Natural killer cell (primary cell): ENCODE measurements at regions not wholly inside any gene's neighbourhood (a gene's known extent, or its start where the extent isn't known, plus 50 kb on each side); places are given as distances from the start of the nearest gene placed in this dataset.

Source experiments
- ATAC-seq, 3 donors: fragments of 150-1000 bp in 2 of 3; fragments of 200-7000 bp in 1 of 3; cut with Tn5 transposase; 1 replicate in 1 of 3; 2 replicates in 2 of 3; pipeline ENCODE4 v1.10.0; 2021; ENCODE audit warnings: mild to moderate bottlenecking in 2 of 3, moderate library complexity in 2 of 3
- DNase-seq, 2 donors: peaks; one replicate each; pipeline versions ENCODE4 v3.0.0 to v3.0.0-alpha.2; 2013 to 2021; ENCODE audit warnings: mixed read lengths in 1 of 2
- H3K27ac ChIP-seq: one replicate; pipeline ENCODE4 v1.5.1; 2013; ENCODE audit warnings: mild to moderate bottlenecking, low read length
- H3K27me3 ChIP-seq: one replicate; pipeline ENCODE4 v1.6.1; 2013; ENCODE audit warnings: low read length; ENCODE audit not compliant: control insufficient read depth, insufficient read depth
- H3K36me3 ChIP-seq: one replicate; pipeline ENCODE4 v1.6.1; 2013; ENCODE audit warnings: low read length; ENCODE audit not compliant: control insufficient read depth, insufficient read depth
- H3K4me1 ChIP-seq: one replicate; pipeline ENCODE4 v1.6.1; 2013; ENCODE audit warnings: low read length; ENCODE audit not compliant: control insufficient read depth, insufficient read depth
- H3K4me3 ChIP-seq: one replicate; pipeline ENCODE4 v1.5.1; 2013; ENCODE audit warnings: low read length
- H3K9me3 ChIP-seq: one replicate; pipeline ENCODE4 v1.6.1; 2013; ENCODE audit warnings: low read length; ENCODE audit not compliant: control insufficient read depth, insufficient read depth
- H3K27ac Mint-ChIP-seq, 2 donors: one replicate each; pipeline ENCODE4 v1.8.0; 2022; ENCODE audit warnings: mild to moderate bottlenecking in 2 of 2, mixed read lengths in 2 of 2, moderate library complexity in 1 of 2
- H3K27me3 Mint-ChIP-seq, 2 donors: one replicate each; pipeline ENCODE4 v1.8.0; 2022; ENCODE audit warnings: low read depth in 2 of 2, mixed read lengths in 2 of 2
- H3K36me3 Mint-ChIP-seq: one replicate; pipeline ENCODE4 v1.8.0; 2022; ENCODE audit warnings: mixed read lengths
- H3K4me1 Mint-ChIP-seq, 2 donors: one replicate each; pipeline ENCODE4 v1.8.0; 2022; ENCODE audit warnings: mixed read lengths in 2 of 2
- H3K4me3 Mint-ChIP-seq: one replicate; pipeline ENCODE4 v1.8.0; 2022; ENCODE audit warnings: mild to moderate bottlenecking, moderate library complexity, mixed read lengths
- H3K9me3 Mint-ChIP-seq, 2 donors: one replicate each; pipeline ENCODE4 v1.8.0; 2022; ENCODE audit warnings: mixed read lengths in 2 of 2
- WGBS: methylation state at CpG from one replicate; pipeline ENCODE4 v1.1.7; 2013; ENCODE audit warnings: missing lambda C conversion rate; ENCODE audit not compliant: insufficient coverage; 5-methylcytosine and 5-hydroxymethylcytosine counted together
- intact Hi-C: fragments of 100-400 bp; cut with micrococcal nuclease; formaldehyde crosslinking; loops from one replicate; pipeline ENCODE4 v1.14.2; 2022
- TF ChIP-seq, protein P1 (sequence below): fragments of 200-600 bp; IDR thresholded peaks from one replicate; pipeline ENCODE4 v1.8.0; 2022; ENCODE audit warnings: antibody characterized with exemption

DNA sequence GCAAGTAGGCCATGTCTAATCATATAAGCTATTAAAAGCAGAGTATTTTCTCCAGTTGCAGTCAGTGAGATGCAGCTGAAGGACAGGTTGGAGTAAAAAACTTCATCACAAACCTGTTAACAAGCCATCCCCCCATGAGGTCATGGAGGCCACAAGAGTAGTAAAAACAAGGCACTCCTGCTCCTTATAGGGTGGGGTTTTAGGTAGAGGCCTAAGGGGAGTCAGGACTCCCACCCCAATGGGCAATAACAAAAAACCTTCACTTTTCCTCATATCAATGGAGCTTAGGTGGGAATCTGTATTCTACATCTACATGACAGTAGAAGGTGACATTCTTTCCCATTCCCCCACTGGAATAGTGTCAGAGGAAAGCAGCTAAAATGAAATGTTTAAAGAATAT, 428.1 kb upstream of the KHDRBS2 start:
- Mint-ChIP-seq H3K36me3 (peaks cover 7% of the 10 kb centered on the region), H3K4me3 (no peak overlapping the region), H3K27me3 (no peaks in the 10 kb centered on the region), H3K27ac (no peak overlapping the region), H3K4me1 (no peaks in the 10 kb centered on the region), H3K9me3 (peaks cover 8 to 14% of the 10 kb centered on the region in 2 donors)
- DNase-seq: no peak
- Histone ChIP-seq H3K4me1 (no peaks in the 10 kb centered on the region), H3K4me3 (no peak overlapping the region), H3K9me3 (peaks cover 8% of the 10 kb centered on the region), H3K27ac (no peak overlapping the region), H3K36me3 (no peaks in the 10 kb centered on the region), H3K27me3 (no peaks in the 10 kb centered on the region)
- ATAC-seq: no peak
- TF ChIP-seq, protein P1, sequence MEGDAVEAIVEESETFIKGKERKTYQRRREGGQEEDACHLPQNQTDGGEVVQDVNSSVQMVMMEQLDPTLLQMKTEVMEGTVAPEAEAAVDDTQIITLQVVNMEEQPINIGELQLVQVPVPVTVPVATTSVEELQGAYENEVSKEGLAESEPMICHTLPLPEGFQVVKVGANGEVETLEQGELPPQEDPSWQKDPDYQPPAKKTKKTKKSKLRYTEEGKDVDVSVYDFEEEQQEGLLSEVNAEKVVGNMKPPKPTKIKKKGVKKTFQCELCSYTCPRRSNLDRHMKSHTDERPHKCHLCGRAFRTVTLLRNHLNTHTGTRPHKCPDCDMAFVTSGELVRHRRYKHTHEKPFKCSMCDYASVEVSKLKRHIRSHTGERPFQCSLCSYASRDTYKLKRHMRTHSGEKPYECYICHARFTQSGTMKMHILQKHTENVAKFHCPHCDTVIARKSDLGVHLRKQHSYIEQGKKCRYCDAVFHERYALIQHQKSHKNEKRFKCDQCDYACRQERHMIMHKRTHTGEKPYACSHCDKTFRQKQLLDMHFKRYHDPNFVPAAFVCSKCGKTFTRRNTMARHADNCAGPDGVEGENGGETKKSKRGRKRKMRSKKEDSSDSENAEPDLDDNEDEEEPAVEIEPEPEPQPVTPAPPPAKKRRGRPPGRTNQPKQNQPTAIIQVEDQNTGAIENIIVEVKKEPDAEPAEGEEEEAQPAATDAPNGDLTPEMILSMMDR: no peak
- intact Hi-C loops: no loop called here

GRCh38 chr6:62711750-62712149, 425.7 kb upstream of the KHDRBS2 start:
- Mint-ChIP-seq H3K4me3 (no peak overlapping the region), H3K27me3 (no peaks in the 10 kb centered on the region), H3K4me1 (no peaks in the 10 kb centered on the region), H3K27ac (no peak overlapping the region), H3K36me3 (peaks cover 7% of the 10 kb centered on the region), H3K9me3 (peaks cover 5 to 13% of the 10 kb centered on the region in 2 donors)
- DNase-seq (no peak), ATAC-seq (no peak)
- Histone ChIP-seq H3K4me1 (no peaks in the 10 kb centered on the region), H3K36me3 (no peaks in the 10 kb centered on the region), H3K9me3 (peaks cover 24% of the 10 kb centered on the region), H3K27me3 (no peaks in the 10 kb centered on the region), H3K27ac (no peak overlapping the region), H3K4me3 (no peak overlapping the region)
- intact Hi-C loops: no loop called here
- TF ChIP-seq, protein P1: no peak
- 83% methylated on average over 1 of the region's 1 CpG for WGBS

DNA sequence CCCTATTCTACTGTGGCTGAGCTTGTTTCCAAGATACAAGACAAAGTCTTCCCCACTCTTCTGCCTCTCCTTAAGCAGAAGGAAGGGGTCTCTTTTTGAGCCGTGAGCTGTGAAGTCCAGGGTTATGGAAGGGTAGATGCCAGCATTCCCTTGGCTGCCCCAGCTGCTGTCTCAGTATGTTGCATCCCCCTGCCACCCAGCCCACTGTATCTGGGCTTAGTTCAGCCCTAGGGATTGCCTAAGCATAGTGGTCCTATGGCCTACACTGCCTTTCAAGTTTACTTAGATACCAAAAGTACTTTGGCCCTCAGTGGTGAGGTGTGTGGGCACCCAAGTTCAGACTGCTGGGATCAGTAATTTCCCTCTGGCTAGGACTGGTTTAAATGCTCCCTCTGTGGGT, 421.9 kb upstream of the KHDRBS2 start:
- Histone ChIP-seq H3K9me3 (peaks cover 24% of the 10 kb centered on the region), H3K4me3 (no peak overlapping the region), H3K36me3 (no peaks in the 10 kb centered on the region), H3K27ac (no peak overlapping the region), H3K27me3 (no peaks in the 10 kb centered on the region), H3K4me1 (no peaks in the 10 kb centered on the region)
- Mint-ChIP-seq H3K4me1 (no peaks in the 10 kb centered on the region), H3K27ac (no peak overlapping the region), H3K36me3 (peaks cover 25% of the 10 kb centered on the region), H3K27me3 (no peaks in the 10 kb centered on the region), H3K9me3 (peaks cover 14 to 25% of the 10 kb centered on the region in 2 donors), H3K4me3 (no peak overlapping the region)
- no CpG with 5 or more reads among the region's 1 CpG for WGBS
- intact Hi-C loops: no loop called here
- DNase-seq: no peak
- no peak for ATAC-seq
- TF ChIP-seq, protein P1: no peak

- 94% methylated on average over 1 of the region's 1 CpG for WGBS
- no peaks in the 10 kb centered on the region for H3K4me1 Mint-ChIP-seq
- Histone ChIP-seq H3K4me1 (no peaks in the 10 kb centered on the region), H3K36me3 (no peaks in the 10 kb centered on the region), H3K27me3 (no peaks in the 10 kb centered on the region), H3K9me3 (peaks cover 24% of the 10 kb centered on the region), H3K4me3 (no peak overlapping the region), H3K27ac (no peak overlapping the region)
- H3K27ac Mint-ChIP-seq: no peak overlapping the region
- TF ChIP-seq, protein P1: no peak
- peaks cover 14 to 28% of the 10 kb centered on the region in 2 donors for H3K9me3 Mint-ChIP-seq
- intact Hi-C loops: no loop called here
- no peaks in the 10 kb centered on the region for H3K27me3 Mint-ChIP-seq
- DNase-seq (no peak), ATAC-seq (no peak)
- H3K4me3 Mint-ChIP-seq: no peak overlapping the region
- H3K36me3 Mint-ChIP-seq: peaks cover 25% of the 10 kb centered on the region
Measured at GRCh38 chr6:62707156-62707555, 421.1 kb upstream of the KHDRBS2 start.
